IMR-90 (cell line): ENCODE measurements at regions not wholly inside any gene's neighbourhood (a gene's known extent, or its start where the extent isn't known, plus 50 kb on each side); places are given as distances from the start of the nearest gene placed in this dataset.

ENCODE experiments used
- ATAC-seq: fragments of 200-7000 bp; cut with Tn5 transposase; 2 replicates; pipeline ENCODE4 v1.9.1; 2020; ENCODE audit warnings: low read depth, mild to moderate bottlenecking, moderate library complexity
- BruUV-seq: library from RNA; stranded (reverse); fragments of 400-500 nt; replicated peaks from 2 replicates; lab custom pipeline; 2021; lab: Mats Ljungman, UMichigan
- CTCF ChIA-PET: fragments of 300-600 bp; formaldehyde crosslinking; extraction: SDS; loops from one replicate; lab custom pipeline; 2021; ENCODE audit warnings: antibody characterized with exemption; lab: Yijun Ruan, JAX
- POLR2A ChIA-PET: fragments of 300-600 bp; sonication (Branson Sonifier 250); formaldehyde crosslinking; loops from one replicate; lab custom pipeline; 2022; ENCODE audit warnings: antibody characterized with exemption; ENCODE audit not compliant: unreplicated experiment; lab: Charles Lee
- DNase-seq: peaks from one replicate; pipeline ENCODE4 v3.0.0; 2013
- H2AFZ ChIP-seq: replicated peaks from 2 replicates; pipeline ENCODE3; 2013; ENCODE audit warnings: low read length, mild to moderate bottlenecking; ENCODE audit not compliant: poor library complexity
- H2AK5ac ChIP-seq: 2 replicates; pipeline ENCODE4 v1.6.1; 2013; ENCODE audit warnings: low read depth, low read length, inconsistent platforms
- H2AK9ac ChIP-seq: replicated peaks from 2 replicates; pipeline ENCODE3; 2013; ENCODE audit warnings: mild to moderate bottlenecking, low read depth, low read length, moderate library complexity; ENCODE audit not compliant: poor library complexity
- H2BK120ac ChIP-seq: 2 replicates; pipeline ENCODE4 v1.6.1; 2013; ENCODE audit warnings: low read depth, low read length, inconsistent platforms
- H2BK15ac ChIP-seq: 3 replicates; pipeline ENCODE4 v1.6.1; 2013; ENCODE audit warnings: low read depth, low read length, inconsistent platforms
- H2BK20ac ChIP-seq: 2 replicates; pipeline ENCODE4 v1.6.1; 2013; ENCODE audit warnings: low read depth, mild to moderate bottlenecking, inconsistent platforms, low read length, moderate library complexity
- H2BK5ac ChIP-seq: 2 replicates; pipeline ENCODE4 v1.6.1; 2013; ENCODE audit warnings: mild to moderate bottlenecking, low read depth, low read length, inconsistent platforms; ENCODE audit not compliant: poor library complexity, severe bottlenecking
- H3K14ac ChIP-seq: replicated peaks from 2 replicates; pipeline ENCODE4 v1.6.1; 2013; ENCODE audit warnings: low read depth, low read length, inconsistent platforms
- H3K18ac ChIP-seq: 2 replicates; pipeline ENCODE4 v1.6.1; 2013; ENCODE audit warnings: low read depth, low read length, control low read depth
- H3K23ac ChIP-seq: 2 replicates; pipeline ENCODE4 v1.6.1; 2013; ENCODE audit warnings: low read depth, low read length, inconsistent platforms
- H3K27ac ChIP-seq: 2 replicates; pipeline ENCODE4 v1.5.1; 2013; ENCODE audit warnings: mild to moderate bottlenecking, control low read depth, low read length; ENCODE audit not compliant: insufficient read depth
- H3K27me3 ChIP-seq: 2 replicates; pipeline ENCODE4 v1.6.1; 2013; ENCODE audit warnings: low read length; ENCODE audit not compliant: control insufficient read depth, insufficient read depth
- H3K36me3 ChIP-seq: 2 replicates; pipeline ENCODE4 v1.6.1; 2013; ENCODE audit warnings: low read length, mixed read lengths; ENCODE audit not compliant: control insufficient read depth, insufficient read depth
- H3K4ac ChIP-seq: 2 replicates; pipeline ENCODE4 v1.6.1; 2013; ENCODE audit warnings: low read depth, low read length, inconsistent platforms
- H3K4me1 ChIP-seq: 2 replicates; pipeline ENCODE4 v1.6.1; 2013; ENCODE audit warnings: low read length, mixed read lengths; ENCODE audit not compliant: control insufficient read depth, insufficient read depth
- H3K4me2 ChIP-seq: 2 replicates; pipeline ENCODE4 v1.6.1; 2013; ENCODE audit warnings: low read depth, mild to moderate bottlenecking, control low read depth, low read length, moderate library complexity
- H3K4me3 ChIP-seq: 2 replicates; pipeline ENCODE4 v1.5.1; 2013; ENCODE audit warnings: low read depth, mild to moderate bottlenecking, control low read depth, low read length, moderate library complexity; ENCODE audit not compliant: insufficient read depth
- H3K56ac ChIP-seq: 2 replicates; pipeline ENCODE4 v1.6.1; 2013; ENCODE audit warnings: low read length, inconsistent platforms; ENCODE audit not compliant: insufficient read depth; ENCODE audit errors: extremely low read depth
- H3K79me1 ChIP-seq, 2 experiments: 2 replicates each; pipeline ENCODE4 v1.6.1; 2013; ENCODE audit warnings: low read length in 2 of 2, inconsistent platforms in 1 of 2, low read depth in 1 of 2
- H3K9ac ChIP-seq: 2 replicates; pipeline ENCODE4 v1.6.1; 2013; ENCODE audit warnings: low read depth, low read length, control low read depth
- H3K9me1 ChIP-seq: 2 replicates; pipeline ENCODE4 v1.6.1; 2013; ENCODE audit warnings: low read length, inconsistent platforms; ENCODE audit not compliant: insufficient read depth
- H3K9me3 ChIP-seq: 2 replicates; pipeline ENCODE4 v1.6.1; 2013; ENCODE audit warnings: low read length; ENCODE audit not compliant: control insufficient read depth, insufficient read depth
- H4K20me1 ChIP-seq: 2 replicates; pipeline ENCODE4 v1.6.1; 2013; ENCODE audit warnings: low read length, inconsistent platforms; ENCODE audit not compliant: insufficient read depth
- H4K5ac ChIP-seq: 2 replicates; pipeline ENCODE4 v1.6.1; 2013; ENCODE audit warnings: mild to moderate bottlenecking, low read depth, low read length, control low read depth
- H4K8ac ChIP-seq, 2 experiments: 2 replicates each; pipeline ENCODE4 v1.6.1; 2013; ENCODE audit warnings: low read depth in 2 of 2, low read length in 2 of 2, control low read depth in 1 of 2, inconsistent platforms in 1 of 2
- H4K91ac ChIP-seq: 2 replicates; pipeline ENCODE4 v1.6.1; 2013; ENCODE audit warnings: low read depth, low read length, inconsistent platforms; ENCODE audit not compliant: insufficient read depth
- BHLHE40 ChIP-seq: fragments of 150-350 bp; IDR thresholded peaks from 2 replicates; pipeline ENCODE4 v1.6.1; 2016; ENCODE audit warnings: mild to moderate bottlenecking, low read depth, low read length
- CEBPB ChIP-seq: IDR thresholded peaks from 2 replicates; pipeline ENCODE4 v1.6.1; 2012; ENCODE audit warnings: low read depth, low read length, improper control_type of control experiment
- CHD1 ChIP-seq: IDR thresholded peaks from 2 replicates; pipeline ENCODE4 v1.6.1; 2012; ENCODE audit warnings: low read depth, low read length, improper control_type of control experiment
- CTCF ChIP-seq: conservative IDR thresholded peaks from 2 replicates; pipeline ENCODE4 v1.5.1; 2012; ENCODE audit warnings: mild to moderate bottlenecking, low read depth, low read length, improper control_type of control experiment
- ELK1 ChIP-seq: fragments of 150-350 bp; IDR thresholded peaks from 2 replicates; pipeline ENCODE4 v1.6.1; 2016; ENCODE audit warnings: low read depth, mild to moderate bottlenecking, low read length, moderate library complexity, borderline replicate concordance
- MAFK ChIP-seq: IDR thresholded peaks from 2 replicates; pipeline ENCODE4 v1.6.1; 2012; ENCODE audit warnings: low read depth, low read length, improper control_type of control experiment
- MXI1 ChIP-seq: IDR thresholded peaks from 2 replicates; pipeline ENCODE4 v1.6.1; 2012; ENCODE audit warnings: low read depth, mild to moderate bottlenecking, low read length, moderate library complexity, borderline replicate concordance
- RAD21 ChIP-seq: IDR thresholded peaks from 2 replicates; pipeline ENCODE4 v1.6.1; 2012; ENCODE audit warnings: low read length, improper control_type of control experiment
- RCOR1 ChIP-seq: IDR thresholded peaks from 2 replicates; pipeline ENCODE4 v1.6.1; 2012; ENCODE audit warnings: mild to moderate bottlenecking, low read length, improper control_type of control experiment; ENCODE audit not compliant: insufficient replicate concordance
- RFX5 ChIP-seq: IDR thresholded peaks from 2 replicates; pipeline ENCODE4 v1.8.0; 2012; ENCODE audit warnings: low read depth, mild to moderate bottlenecking, low read length, moderate library complexity
- SMC3 ChIP-seq: fragments of 150-350 bp; IDR thresholded peaks from 2 replicates; pipeline ENCODE4 v1.6.1; 2016; ENCODE audit warnings: low read depth, mild to moderate bottlenecking, antibody characterized with exemption, low read length, moderate library complexity
- WGBS, 2 experiments: methylation state at CpG; one replicate each; pipeline versions ENCODE4 v1.1.5 to v1.1.7; 2013; ENCODE audit warnings: missing lambda C conversion rate in 2 of 2; ENCODE audit not compliant: insufficient read length in 1 of 2; ENCODE audit errors: extremely low coverage in 2 of 2; 5-methylcytosine and 5-hydroxymethylcytosine counted together
- dilution Hi-C: fragments of 300-500 bp; cut with HindIII; formaldehyde crosslinking; loops from one replicate; pipeline ENCODE4 v1.14.3; 2018; ENCODE audit warnings: low sequenced_read_pairs; ENCODE audit not compliant: unreplicated experiment
- in situ Hi-C: fragments of 300-500 bp; cut with MboI; formaldehyde crosslinking; loops from 3 replicates; pipeline ENCODE4 v1.14.3; 2019; ENCODE audit warnings: low sequenced_read_pairs, inconsistent platforms, mixed read lengths
- intact Hi-C: fragments of 100-400 bp; cut with micrococcal nuclease; formaldehyde crosslinking; loops from 2 replicates; pipeline ENCODE4 v1.10.0; 2022

- BruUV-seq: no TSS peak
- Histone ChIP-seq H3K18ac (no peak overlapping the region), H3K9me1 (0 out of 2 replicates have a peak, but pooled peaks cover 3% of the 10 kb centered on the region), H3K9me3 (no peaks in the 10 kb centered on the region), H2AK5ac (no peak overlapping the region), H4K91ac (no peak overlapping the region), H2BK5ac (no peak overlapping the region), H3K23ac (no peak overlapping the region), H3K4me1 (no peaks in the 10 kb centered on the region), H4K20me1 (no peaks in the 10 kb centered on the region), H3K36me3 (no peaks in the 10 kb centered on the region), H3K4ac (no peak overlapping the region), H3K27me3 (no peaks in the 10 kb centered on the region), H2BK120ac (no peak overlapping the region), H2BK15ac (no peak overlapping the region), H2AFZ (no peak overlapping the region), H4K8ac (no peak overlapping the region), H2BK20ac (0 out of 2 replicates have a peak overlapping the region, but pooled peaks have one; percentile 29), H3K14ac (no peak overlapping the region), H2AK9ac (no peak overlapping the region), H3K4me2 (no peak overlapping the region), H3K9ac (no peak overlapping the region), H4K5ac (no peak overlapping the region), H3K56ac (no peak overlapping the region), H3K27ac (no peak overlapping the region), H3K79me1 (no peaks in the 10 kb centered on the region), H3K4me3 (no peak overlapping the region)
- in situ Hi-C loops: no loop called here
- DNase-seq (no peak), ATAC-seq (no peak)
- intact Hi-C loops: no loop called here
- WGBS, 2 experiments: no CpG with 5 or more reads among the region's 2 CpGs
- TF ChIP-seq BHLHE40 (no peak), CEBPB (no peak), ELK1 (no peak), RAD21 (no peak), RFX5 (no peak), RCOR1 (no peak), SMC3 (no peak), MXI1 (no peak), MAFK (no peak), CHD1 (no peak), CTCF (no peak)
- CTCF ChIA-PET: interaction anchor here (0.5 kb wide), 1 partner anchor 459 kb away, joined by 3 read pairs; no protein-coding TSS in a partner anchor
- POLR2A ChIA-PET: no interaction called here
- dilution Hi-C loops: no loop called here
Measured at GRCh38 chr15:95742836-95743235, 587.7 kb upstream of the NR2F2 start.
